ENCODE measurements at regions not wholly inside any gene's neighbourhood (a gene's known extent, or its start where the extent isn't known, plus 50 kb on each side); places are given as distances from the start of the nearest gene placed in this dataset.
"Not testable (repeated sequence)": the region's sequence is repeated elsewhere in the genome, so short reads cannot be mapped to it uniquely, and the experiment has no call there.

- H3K4me1 ChIP-seq (ENCODE audit: control insufficient read depth, insufficient read depth, low read length); H3K4me3 ChIP-seq (ENCODE audit: low read length); H3K9ac ChIP-seq (ENCODE audit: low read length); H3K36me3 ChIP-seq (ENCODE audit: control insufficient read depth, insufficient read depth, low read length); H3K27me3 ChIP-seq (ENCODE audit: control insufficient read depth, insufficient read depth, low read length); H3K9me3 ChIP-seq (ENCODE audit: control insufficient read depth, low read length): not testable (repeated sequence)
These were observed 85.1 kb upstream of the HSFY2 start for GRCh38 chrY:18858484-18859191.

GRCh38 chrY:18855184-18855583 lies 81.6 kb upstream of the HSFY2 start:
- H3K9me3 ChIP-seq (ENCODE audit: control insufficient read depth, low read length); H3K27me3 ChIP-seq (ENCODE audit: control insufficient read depth, insufficient read depth, low read length); H3K4me3 ChIP-seq (ENCODE audit: low read length); H3K36me3 ChIP-seq (ENCODE audit: control insufficient read depth, insufficient read depth, low read length); H3K4me1 ChIP-seq (ENCODE audit: control insufficient read depth, insufficient read depth, low read length); H3K9ac ChIP-seq (ENCODE audit: low read length): not testable (repeated sequence)

GRCh38 chrY:18853323-18853722 lies 79.8 kb upstream of the HSFY2 start:
- not testable (repeated sequence) for H3K4me3 ChIP-seq (ENCODE audit: low read length); H3K36me3 ChIP-seq (ENCODE audit: control insufficient read depth, insufficient read depth, low read length); H3K9ac ChIP-seq (ENCODE audit: low read length); H3K27me3 ChIP-seq (ENCODE audit: control insufficient read depth, insufficient read depth, low read length); H3K4me1 ChIP-seq (ENCODE audit: control insufficient read depth, insufficient read depth, low read length); H3K9me3 ChIP-seq (ENCODE audit: control insufficient read depth, low read length)

GRCh38 chrY:18836643-18837042 lies 63.1 kb upstream of the HSFY2 start:
- not testable (repeated sequence) for H3K4me1 ChIP-seq (ENCODE audit: control insufficient read depth, insufficient read depth, low read length); H3K36me3 ChIP-seq (ENCODE audit: control insufficient read depth, insufficient read depth, low read length); H3K4me3 ChIP-seq (ENCODE audit: low read length); H3K9me3 ChIP-seq (ENCODE audit: control insufficient read depth, low read length); H3K9ac ChIP-seq (ENCODE audit: low read length); H3K27me3 ChIP-seq (ENCODE audit: control insufficient read depth, insufficient read depth, low read length)

All from mucosa of stomach (tissue), 1 donor.